Activated B cell treated with CpG ODN at 0.5 μM for 24 hours (primary cell): ENCODE measurements at regions not wholly inside any gene's neighbourhood (a gene's known extent, or its start where the extent isn't known, plus 50 kb on each side); places are given as distances from the start of the nearest gene placed in this dataset.

ENCODE experiments used
- ATAC-seq: fragments of 200-7000 bp; cut with Tn5 transposase; one replicate; pipeline ENCODE4 v1.10.0; 2021; ENCODE audit warnings: low read depth, mild to moderate bottlenecking, moderate library complexity
- CTCF ChIA-PET: fragments of 350-600 bp; sonication (Branson Sonifier 250); formaldehyde crosslinking; loops from one replicate; lab custom pipeline; 2021; ENCODE audit warnings: antibody characterized with exemption; lab: Charles Lee
- POLR2A ChIA-PET: fragments of 350-600 bp; sonication (Branson Sonifier 250); formaldehyde crosslinking; loops from one replicate; lab custom pipeline; 2021; ENCODE audit warnings: antibody characterized with exemption; lab: Charles Lee
- DNase-seq: peaks from one replicate; pipeline ENCODE4 v3.0.0; 2022
- H3K27ac Mint-ChIP-seq: one replicate; pipeline ENCODE4 v1.8.0; 2020; ENCODE audit warnings: mixed read lengths
- H3K27me3 Mint-ChIP-seq: one replicate; pipeline ENCODE4 v1.8.0; 2021; ENCODE audit warnings: mixed read lengths
- H3K36me3 Mint-ChIP-seq: one replicate; pipeline ENCODE4 v1.8.0; 2021; ENCODE audit warnings: low read depth, mixed read lengths
- H3K4me1 Mint-ChIP-seq: one replicate; pipeline ENCODE4 v1.8.0; 2021; ENCODE audit warnings: mixed read lengths
- H3K4me3 Mint-ChIP-seq: one replicate; pipeline ENCODE4 v1.8.0; 2020; ENCODE audit warnings: mild to moderate bottlenecking, mixed read lengths
- H3K9me3 Mint-ChIP-seq: one replicate; pipeline ENCODE4 v1.8.0; 2020; ENCODE audit warnings: mixed read lengths
- intact Hi-C: fragments of 100-400 bp; cut with micrococcal nuclease; formaldehyde crosslinking; loops from one replicate; pipeline ENCODE4 v1.15.1; 2024
- TF ChIP-seq, protein P1 (sequence below): fragments of 200-600 bp; IDR thresholded peaks from one replicate; pipeline ENCODE4 v1.8.0; 2022; ENCODE audit warnings: antibody characterized with exemption, mild to moderate bottlenecking

DNA sequence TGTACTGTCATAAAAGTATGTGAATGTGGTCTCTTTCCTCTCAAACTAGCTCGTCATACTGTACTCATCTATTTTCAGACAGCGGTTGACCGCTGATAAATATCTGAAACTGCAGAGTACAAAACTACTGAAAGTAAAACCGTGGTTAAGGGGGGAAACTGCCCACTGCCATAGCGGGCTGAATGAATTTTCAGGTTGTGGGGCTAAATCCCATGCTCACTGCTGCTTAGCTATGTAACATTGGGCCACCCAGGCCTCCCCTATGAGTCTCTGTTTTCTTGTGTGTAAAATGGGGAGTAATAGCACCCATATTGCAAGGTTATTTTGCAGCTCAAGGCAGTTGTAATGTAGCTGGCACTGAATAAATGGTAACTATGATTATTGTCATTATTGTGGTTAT is 82.3 kb downstream of the MSX2 start:
- ATAC-seq: no peak
- Mint-ChIP-seq H3K36me3 (no peaks in the 10 kb centered on the region), H3K27me3 (no peaks in the 10 kb centered on the region), H3K4me3 (no peak overlapping the region), H3K4me1 (no peaks in the 10 kb centered on the region), H3K9me3 (peaks cover 7% of the 10 kb centered on the region), H3K27ac (no peak overlapping the region)
- ChIA-PET CTCF (no interaction called here), POLR2A (no interaction called here)
- TF ChIP-seq, protein P1, sequence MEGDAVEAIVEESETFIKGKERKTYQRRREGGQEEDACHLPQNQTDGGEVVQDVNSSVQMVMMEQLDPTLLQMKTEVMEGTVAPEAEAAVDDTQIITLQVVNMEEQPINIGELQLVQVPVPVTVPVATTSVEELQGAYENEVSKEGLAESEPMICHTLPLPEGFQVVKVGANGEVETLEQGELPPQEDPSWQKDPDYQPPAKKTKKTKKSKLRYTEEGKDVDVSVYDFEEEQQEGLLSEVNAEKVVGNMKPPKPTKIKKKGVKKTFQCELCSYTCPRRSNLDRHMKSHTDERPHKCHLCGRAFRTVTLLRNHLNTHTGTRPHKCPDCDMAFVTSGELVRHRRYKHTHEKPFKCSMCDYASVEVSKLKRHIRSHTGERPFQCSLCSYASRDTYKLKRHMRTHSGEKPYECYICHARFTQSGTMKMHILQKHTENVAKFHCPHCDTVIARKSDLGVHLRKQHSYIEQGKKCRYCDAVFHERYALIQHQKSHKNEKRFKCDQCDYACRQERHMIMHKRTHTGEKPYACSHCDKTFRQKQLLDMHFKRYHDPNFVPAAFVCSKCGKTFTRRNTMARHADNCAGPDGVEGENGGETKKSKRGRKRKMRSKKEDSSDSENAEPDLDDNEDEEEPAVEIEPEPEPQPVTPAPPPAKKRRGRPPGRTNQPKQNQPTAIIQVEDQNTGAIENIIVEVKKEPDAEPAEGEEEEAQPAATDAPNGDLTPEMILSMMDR: no peak
- no peak for DNase-seq
- intact Hi-C loops: no loop called here

DNA sequence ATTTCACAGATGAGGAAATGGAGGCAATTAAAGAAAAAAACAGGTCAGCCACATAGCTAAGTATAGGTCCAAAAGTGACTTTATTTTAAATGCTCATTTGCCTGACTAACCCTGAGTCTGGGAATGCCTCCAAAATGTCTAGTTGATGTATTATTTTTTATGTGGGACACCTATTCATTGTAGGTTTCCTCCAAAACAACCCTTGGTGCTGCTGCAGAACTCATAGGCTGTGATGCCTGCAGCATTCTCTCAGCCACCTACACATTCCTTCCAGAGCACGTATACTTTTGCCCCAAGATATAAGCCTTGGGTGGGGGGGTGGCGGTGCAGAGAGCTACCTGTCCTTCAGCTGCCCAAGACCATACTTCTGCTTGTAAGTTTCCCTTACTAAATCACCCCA is 77.4 kb downstream of the MSX2 start:
- POLR2A ChIA-PET: no interaction called here
- ATAC-seq (no peak), DNase-seq (no peak)
- Mint-ChIP-seq H3K36me3 (no peaks in the 10 kb centered on the region), H3K4me3 (no peak overlapping the region), H3K4me1 (no peaks in the 10 kb centered on the region), H3K27ac (no peak overlapping the region), H3K9me3 (peaks cover 11% of the 10 kb centered on the region), H3K27me3 (peaks cover 8% of the 10 kb centered on the region)
- CTCF ChIA-PET: no interaction called here
- TF ChIP-seq, protein P1: no peak
- intact Hi-C loops: no loop called here

DNA sequence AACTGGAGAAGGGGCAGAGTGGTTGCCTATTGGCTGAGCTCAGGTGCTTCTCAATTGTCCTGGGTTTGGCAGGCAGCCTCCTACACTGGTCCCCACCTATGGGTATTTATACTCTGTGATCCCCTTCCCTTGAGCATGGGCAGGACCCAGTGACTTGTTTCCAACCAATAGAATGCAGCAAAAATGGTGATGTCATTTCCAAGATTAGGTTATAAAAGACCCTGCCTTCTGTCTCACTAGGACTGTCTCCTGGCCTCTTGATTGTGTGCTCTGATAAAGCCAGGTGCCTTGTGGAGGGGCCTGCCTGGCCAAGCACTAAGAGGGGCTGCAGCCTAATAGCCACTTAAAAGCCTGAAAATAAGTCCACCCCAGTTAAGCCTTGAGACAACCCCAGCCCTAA is 76.1 kb downstream of the MSX2 start:
- H3K27ac Mint-ChIP-seq: no peak overlapping the region

DNA sequence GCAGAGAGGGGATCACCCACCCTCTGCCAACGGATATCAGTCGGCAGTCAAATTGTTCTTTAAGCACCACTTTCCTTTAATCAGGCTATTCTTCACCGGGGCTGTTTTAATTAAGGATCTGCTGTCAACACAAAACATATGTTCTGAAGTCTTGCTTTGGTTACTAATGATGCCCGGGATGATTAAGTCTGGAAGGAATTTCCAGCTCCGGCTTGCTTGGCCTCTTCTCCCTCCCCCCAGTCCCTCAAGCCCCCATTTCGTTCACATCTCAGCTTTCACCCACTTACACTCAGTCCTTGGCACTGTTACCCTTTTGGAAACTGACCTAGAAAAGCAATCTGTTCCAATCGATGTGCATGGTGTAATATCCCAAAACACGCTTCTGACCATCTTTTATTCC is 74.7 kb downstream of the MSX2 start:
- ATAC-seq (no peak), DNase-seq (no peak)
- H3K9me3 Mint-ChIP-seq: peaks cover 4% of the 10 kb centered on the region
- POLR2A ChIA-PET: no interaction called here
- H3K4me1 Mint-ChIP-seq: no peaks in the 10 kb centered on the region
- intact Hi-C loops: no loop called here
- no peak overlapping the region for H3K4me3 Mint-ChIP-seq
- CTCF ChIA-PET: no interaction called here
- no peaks in the 10 kb centered on the region for H3K36me3 Mint-ChIP-seq
- TF ChIP-seq, protein P1: no peak
- H3K27me3 Mint-ChIP-seq: peaks cover 17% of the 10 kb centered on the region
- no peak overlapping the region for H3K27ac Mint-ChIP-seq

More for the DNA sequence above, 76.1 kb downstream of the MSX2 start:
- Mint-ChIP-seq H3K9me3 (peaks cover 9% of the 10 kb centered on the region), H3K27me3 (peaks cover 11% of the 10 kb centered on the region), H3K36me3 (no peaks in the 10 kb centered on the region), H3K4me1 (no peaks in the 10 kb centered on the region), H3K4me3 (no peak overlapping the region)
- ATAC-seq (no peak), DNase-seq (no peak)
- POLR2A ChIA-PET: no interaction called here
- TF ChIP-seq, protein P1: no peak
- intact Hi-C loops: no loop called here
- CTCF ChIA-PET: no interaction called here

DNA sequence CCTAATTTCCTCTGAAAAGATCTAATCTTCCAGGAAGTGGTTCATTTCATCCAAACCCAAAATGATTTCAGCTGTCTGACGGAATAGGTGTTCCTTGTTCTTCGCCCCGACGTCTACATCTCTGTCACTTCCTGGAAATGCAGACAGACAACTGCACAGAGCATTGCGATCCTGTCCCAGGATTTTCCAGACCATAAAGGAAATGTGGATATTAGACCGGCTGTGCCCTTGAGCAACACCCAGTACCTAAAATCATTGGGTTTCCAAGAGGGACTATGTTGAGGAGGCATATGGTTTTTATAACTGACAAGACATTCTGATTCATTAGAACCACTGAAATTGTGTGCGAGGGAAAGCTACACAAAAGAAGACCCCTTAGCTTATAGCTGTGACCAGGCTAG is 74.2 kb downstream of the MSX2 start:
- ChIA-PET CTCF (no interaction called here), POLR2A (no interaction called here)
- H3K9me3 Mint-ChIP-seq: peaks cover 4% of the 10 kb centered on the region
- H3K27me3 Mint-ChIP-seq: peaks cover 19% of the 10 kb centered on the region
- no peak overlapping the region for H3K4me3 Mint-ChIP-seq
- H3K27ac Mint-ChIP-seq: no peak overlapping the region
- H3K4me1 Mint-ChIP-seq: no peaks in the 10 kb centered on the region
- no peak for DNase-seq
- TF ChIP-seq, protein P1: no peak
- intact Hi-C loops: no loop called here
- ATAC-seq: no peak
- H3K36me3 Mint-ChIP-seq: no peaks in the 10 kb centered on the region
